ENCODE measurements at regions not wholly inside any gene's neighbourhood (a gene's known extent, or its start where the extent isn't known, plus 50 kb on each side); places are given as distances from the start of the nearest gene placed in this dataset.

DNA sequence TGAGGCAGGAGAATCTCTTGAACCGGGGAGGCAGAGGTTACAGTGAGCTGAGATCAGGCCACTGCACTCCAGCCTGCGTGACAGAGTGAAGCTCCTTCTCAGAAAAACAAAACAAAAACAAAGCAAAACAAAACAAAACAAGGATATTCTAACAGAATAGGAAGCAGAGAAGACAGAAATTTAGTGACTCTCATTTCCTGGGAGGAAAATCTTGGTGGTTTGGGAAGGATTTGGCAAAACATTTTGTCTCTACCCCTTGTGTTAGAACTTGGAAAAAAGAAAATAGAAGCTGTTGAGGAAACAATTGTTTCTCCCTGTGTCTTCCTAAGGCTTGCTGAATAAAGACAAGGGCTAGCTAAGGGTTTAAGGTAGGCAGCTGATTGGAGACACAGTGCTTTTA, 79.7 kb upstream of the PTPRR start:
- ATAC-seq = no peak
- TF ChIP-seq, protein P1, sequence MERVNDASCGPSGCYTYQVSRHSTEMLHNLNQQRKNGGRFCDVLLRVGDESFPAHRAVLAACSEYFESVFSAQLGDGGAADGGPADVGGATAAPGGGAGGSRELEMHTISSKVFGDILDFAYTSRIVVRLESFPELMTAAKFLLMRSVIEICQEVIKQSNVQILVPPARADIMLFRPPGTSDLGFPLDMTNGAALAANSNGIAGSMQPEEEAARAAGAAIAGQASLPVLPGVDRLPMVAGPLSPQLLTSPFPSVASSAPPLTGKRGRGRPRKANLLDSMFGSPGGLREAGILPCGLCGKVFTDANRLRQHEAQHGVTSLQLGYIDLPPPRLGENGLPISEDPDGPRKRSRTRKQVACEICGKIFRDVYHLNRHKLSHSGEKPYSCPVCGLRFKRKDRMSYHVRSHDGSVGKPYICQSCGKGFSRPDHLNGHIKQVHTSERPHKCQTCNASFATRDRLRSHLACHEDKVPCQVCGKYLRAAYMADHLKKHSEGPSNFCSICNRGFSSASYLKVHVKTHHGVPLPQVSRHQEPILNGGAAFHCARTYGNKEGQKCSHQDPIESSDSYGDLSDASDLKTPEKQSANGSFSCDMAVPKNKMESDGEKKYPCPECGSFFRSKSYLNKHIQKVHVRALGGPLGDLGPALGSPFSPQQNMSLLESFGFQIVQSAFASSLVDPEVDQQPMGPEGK (CRISPR knock-in tag; IDR thresholded peaks at IDR 0.05; ENCODE audit: borderline replicate concordance) = no peak
- no peak for TF ChIP-seq ISL1 (CRISPR knock-in tag; IDR thresholded peaks at IDR 0.05)
- TF ChIP-seq GLIS3 (CRISPR knock-in tag; IDR thresholded peaks at IDR 0.05) = no peak
- TF ChIP-seq ESRRG (CRISPR knock-in tag; IDR thresholded peaks at IDR 0.05) = no peak
- TF ChIP-seq TOX (CRISPR knock-in tag; IDR thresholded peaks at IDR 0.05; ENCODE audit: borderline replicate concordance) = no peak
- TF ChIP-seq, protein P2, sequence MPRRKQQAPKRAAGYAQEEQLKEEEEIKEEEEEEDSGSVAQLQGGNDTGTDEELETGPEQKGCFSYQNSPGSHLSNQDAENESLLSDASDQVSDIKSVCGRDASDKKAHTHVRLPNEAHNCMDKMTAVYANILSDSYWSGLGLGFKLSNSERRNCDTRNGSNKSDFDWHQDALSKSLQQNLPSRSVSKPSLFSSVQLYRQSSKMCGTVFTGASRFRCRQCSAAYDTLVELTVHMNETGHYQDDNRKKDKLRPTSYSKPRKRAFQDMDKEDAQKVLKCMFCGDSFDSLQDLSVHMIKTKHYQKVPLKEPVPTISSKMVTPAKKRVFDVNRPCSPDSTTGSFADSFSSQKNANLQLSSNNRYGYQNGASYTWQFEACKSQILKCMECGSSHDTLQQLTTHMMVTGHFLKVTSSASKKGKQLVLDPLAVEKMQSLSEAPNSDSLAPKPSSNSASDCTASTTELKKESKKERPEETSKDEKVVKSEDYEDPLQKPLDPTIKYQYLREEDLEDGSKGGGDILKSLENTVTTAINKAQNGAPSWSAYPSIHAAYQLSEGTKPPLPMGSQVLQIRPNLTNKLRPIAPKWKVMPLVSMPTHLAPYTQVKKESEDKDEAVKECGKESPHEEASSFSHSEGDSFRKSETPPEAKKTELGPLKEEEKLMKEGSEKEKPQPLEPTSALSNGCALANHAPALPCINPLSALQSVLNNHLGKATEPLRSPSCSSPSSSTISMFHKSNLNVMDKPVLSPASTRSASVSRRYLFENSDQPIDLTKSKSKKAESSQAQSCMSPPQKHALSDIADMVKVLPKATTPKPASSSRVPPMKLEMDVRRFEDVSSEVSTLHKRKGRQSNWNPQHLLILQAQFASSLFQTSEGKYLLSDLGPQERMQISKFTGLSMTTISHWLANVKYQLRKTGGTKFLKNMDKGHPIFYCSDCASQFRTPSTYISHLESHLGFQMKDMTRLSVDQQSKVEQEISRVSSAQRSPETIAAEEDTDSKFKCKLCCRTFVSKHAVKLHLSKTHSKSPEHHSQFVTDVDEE (CRISPR knock-in tag; IDR thresholded peaks at IDR 0.05) = no peak
- no peak for TF ChIP-seq CSDC2 (CRISPR knock-in tag; IDR thresholded peaks at IDR 0.05)
- TF ChIP-seq, protein P3, sequence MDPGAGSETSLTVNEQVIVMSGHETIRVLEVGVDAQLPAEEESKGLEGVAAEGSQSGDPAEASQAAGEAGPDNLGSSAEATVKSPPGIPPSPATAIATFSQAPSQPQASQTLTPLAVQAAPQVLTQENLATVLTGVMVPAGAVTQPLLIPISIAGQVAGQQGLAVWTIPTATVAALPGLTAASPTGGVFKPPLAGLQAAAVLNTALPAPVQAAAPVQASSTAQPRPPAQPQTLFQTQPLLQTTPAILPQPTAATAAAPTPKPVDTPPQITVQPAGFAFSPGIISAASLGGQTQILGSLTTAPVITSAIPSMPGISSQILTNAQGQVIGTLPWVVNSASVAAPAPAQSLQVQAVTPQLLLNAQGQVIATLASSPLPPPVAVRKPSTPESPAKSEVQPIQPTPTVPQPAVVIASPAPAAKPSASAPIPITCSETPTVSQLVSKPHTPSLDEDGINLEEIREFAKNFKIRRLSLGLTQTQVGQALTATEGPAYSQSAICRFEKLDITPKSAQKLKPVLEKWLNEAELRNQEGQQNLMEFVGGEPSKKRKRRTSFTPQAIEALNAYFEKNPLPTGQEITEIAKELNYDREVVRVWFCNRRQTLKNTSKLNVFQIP (CRISPR knock-in tag; IDR thresholded peaks at IDR 0.05; ENCODE audit: borderline replicate concordance, low read depth) = no peak
- TF ChIP-seq ZNF70 (CRISPR knock-in tag; IDR thresholded peaks at IDR 0.05) = no peak
- no peak for TF ChIP-seq ZC3H10 (CRISPR knock-in tag; IDR thresholded peaks at IDR 0.05)
- TF ChIP-seq ZFP3 (CRISPR knock-in tag; IDR thresholded peaks at IDR 0.05) = no peak
- no peak for TF ChIP-seq OSR1 (CRISPR knock-in tag; IDR thresholded peaks at IDR 0.05)
- no peak for TF ChIP-seq ARNTL (CRISPR knock-in tag; IDR thresholded peaks at IDR 0.05; ENCODE audit: borderline replicate concordance, low read depth)
- no peak for TF ChIP-seq CSRNP3 (CRISPR knock-in tag; IDR thresholded peaks at IDR 0.05)
- no peak for TF ChIP-seq PPARA (CRISPR knock-in tag; IDR thresholded peaks at IDR 0.05; ENCODE audit: borderline replicate concordance)
- no peak for TF ChIP-seq CREB5 (CRISPR knock-in tag; IDR thresholded peaks at IDR 0.05; ENCODE audit: low read depth)
- no peak for TF ChIP-seq ZNF8 (CRISPR knock-in tag; IDR thresholded peaks at IDR 0.05)
- TF ChIP-seq BACH2 (CRISPR knock-in tag; IDR thresholded peaks at IDR 0.05; ENCODE audit: borderline replicate concordance) = no peak

- no peak for ATAC-seq
- no peak for TF ChIP-seq ESRRG (CRISPR knock-in tag; IDR thresholded peaks at IDR 0.05)
- no peak for TF ChIP-seq BACH2 (CRISPR knock-in tag; IDR thresholded peaks at IDR 0.05; ENCODE audit: borderline replicate concordance)
- TF ChIP-seq ISL1 (CRISPR knock-in tag; IDR thresholded peaks at IDR 0.05) = peak; percentile 69
These were observed 73.8 kb upstream of the PTPRR start for GRCh38 chr12:70994217-70994788.

DNA sequence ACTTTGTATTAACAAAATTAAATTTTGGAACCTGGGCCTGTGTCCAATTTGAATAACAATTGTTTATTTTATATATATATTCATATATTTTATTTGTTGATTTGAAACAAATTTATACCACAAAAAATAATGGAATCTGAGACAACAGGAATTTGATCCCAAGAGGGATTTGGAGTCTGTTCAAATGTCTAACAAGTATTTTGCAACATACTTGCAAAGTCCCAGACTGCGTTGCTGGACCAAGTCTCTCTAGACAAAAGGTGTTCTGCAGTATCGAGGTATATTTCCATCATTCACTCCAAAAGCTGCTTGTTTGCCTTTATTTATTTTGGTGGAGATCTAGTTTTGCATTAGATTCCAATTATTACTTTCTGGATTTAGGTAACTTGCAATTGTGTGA, 68.7 kb upstream of the PTPRR start:
- TF ChIP-seq CSDC2 (CRISPR knock-in tag; IDR thresholded peaks at IDR 0.05) (no peak), OSR1 (CRISPR knock-in tag; IDR thresholded peaks at IDR 0.05) (no peak), ZFP30 (CRISPR knock-in tag; IDR thresholded peaks at IDR 0.05) (no peak), ZNF565 (CRISPR knock-in tag; conservative IDR thresholded peaks at IDR 0.05; ENCODE audit: low read depth) (no peak), TOX (CRISPR knock-in tag; IDR thresholded peaks at IDR 0.05; ENCODE audit: borderline replicate concordance) (no peak), ISL1 (CRISPR knock-in tag; IDR thresholded peaks at IDR 0.05) (no peak), ESRRG (CRISPR knock-in tag; IDR thresholded peaks at IDR 0.05) (no peak), ZC3H10 (CRISPR knock-in tag; IDR thresholded peaks at IDR 0.05) (no peak), ZNF8 (CRISPR knock-in tag; IDR thresholded peaks at IDR 0.05) (no peak), PPARA (CRISPR knock-in tag; IDR thresholded peaks at IDR 0.05; ENCODE audit: borderline replicate concordance) (no peak), ARNTL (CRISPR knock-in tag; IDR thresholded peaks at IDR 0.05; ENCODE audit: borderline replicate concordance, low read depth) (no peak), GLIS3 (CRISPR knock-in tag; IDR thresholded peaks at IDR 0.05) (no peak), RARB (CRISPR knock-in tag; IDR thresholded peaks at IDR 0.05) (no peak)
- ATAC-seq = no peak
